ENCODE measurements at regions not wholly inside any gene's neighbourhood (a gene's known extent, or its start where the extent isn't known, plus 50 kb on each side); places are given as distances from the start of the nearest gene placed in this dataset.

DNA sequence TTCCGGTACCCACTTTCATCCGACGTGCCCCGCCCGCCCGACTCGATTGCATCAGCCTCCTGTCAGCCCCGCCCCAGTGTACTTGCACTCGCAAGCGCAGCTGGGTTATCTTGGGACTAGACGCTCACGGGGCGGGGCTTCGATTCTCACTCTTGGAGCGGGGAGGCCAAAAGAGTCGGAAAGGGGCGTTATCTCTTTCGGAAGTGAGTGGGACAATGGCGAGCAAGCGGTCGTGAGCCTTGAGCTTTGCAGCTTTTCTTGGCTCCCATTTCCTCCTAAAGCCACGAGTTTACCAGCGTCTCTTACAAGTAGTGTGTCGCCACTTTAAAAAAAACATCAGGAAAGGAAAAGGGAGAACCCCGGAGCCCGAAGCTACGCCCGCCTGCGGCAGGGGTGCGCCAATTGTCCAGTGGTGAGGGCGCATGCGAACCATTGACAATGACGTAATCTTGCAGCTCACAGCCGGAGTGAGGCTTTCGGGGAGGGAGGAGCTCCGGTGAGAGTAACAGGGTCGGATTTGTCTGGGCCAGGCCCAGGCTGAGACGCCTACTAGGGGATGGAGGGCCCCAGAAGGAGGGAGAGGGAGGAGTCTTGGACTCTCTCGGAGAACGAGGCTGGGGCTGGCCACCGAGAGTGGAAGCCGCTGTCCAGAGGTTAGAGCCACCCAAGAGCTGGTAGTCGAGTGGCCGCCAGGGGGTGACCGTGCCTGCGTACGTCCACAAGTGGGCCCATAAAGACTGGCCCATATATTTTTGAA lies 109.5 kb downstream of the GNL3L start:
- no peaks in the 10 kb centered on the region for H3F3A ChIP-seq (ENCODE audit: control insufficient read depth, insufficient read depth)
- no peaks in the 10 kb centered on the region for H3K9me2 ChIP-seq (replicated peaks; ENCODE audit: control insufficient read depth, low read length)
- H4K20me1 ChIP-seq (ENCODE audit: control insufficient read depth, insufficient read depth, low read depth, low read length), result no peaks in the 10 kb centered on the region
- H3K4me2 ChIP-seq (ENCODE audit: low read length), result peak overlapping the region; percentile 71
- peaks cover 19% of the 10 kb centered on the region for H3K4me1 ChIP-seq (ENCODE audit: control insufficient read depth, low read length)
- H3K27me3 ChIP-seq (ENCODE audit: control insufficient read depth, low read length), result no peaks in the 10 kb centered on the region
- no peaks in the 10 kb centered on the region for H3K9me3 ChIP-seq (ENCODE audit: control insufficient read depth, insufficient read depth, low read length)
- peak overlapping the region; percentile 75 for H3K4me3 ChIP-seq (ENCODE audit: low read length)
- H3K27ac ChIP-seq (ENCODE audit: low read depth, low read length), result peak overlapping the region; percentile 77
- H3K36me3 ChIP-seq (ENCODE audit: control insufficient read depth, low read length), result no peaks in the 10 kb centered on the region
- TF ChIP-seq, protein P1, sequence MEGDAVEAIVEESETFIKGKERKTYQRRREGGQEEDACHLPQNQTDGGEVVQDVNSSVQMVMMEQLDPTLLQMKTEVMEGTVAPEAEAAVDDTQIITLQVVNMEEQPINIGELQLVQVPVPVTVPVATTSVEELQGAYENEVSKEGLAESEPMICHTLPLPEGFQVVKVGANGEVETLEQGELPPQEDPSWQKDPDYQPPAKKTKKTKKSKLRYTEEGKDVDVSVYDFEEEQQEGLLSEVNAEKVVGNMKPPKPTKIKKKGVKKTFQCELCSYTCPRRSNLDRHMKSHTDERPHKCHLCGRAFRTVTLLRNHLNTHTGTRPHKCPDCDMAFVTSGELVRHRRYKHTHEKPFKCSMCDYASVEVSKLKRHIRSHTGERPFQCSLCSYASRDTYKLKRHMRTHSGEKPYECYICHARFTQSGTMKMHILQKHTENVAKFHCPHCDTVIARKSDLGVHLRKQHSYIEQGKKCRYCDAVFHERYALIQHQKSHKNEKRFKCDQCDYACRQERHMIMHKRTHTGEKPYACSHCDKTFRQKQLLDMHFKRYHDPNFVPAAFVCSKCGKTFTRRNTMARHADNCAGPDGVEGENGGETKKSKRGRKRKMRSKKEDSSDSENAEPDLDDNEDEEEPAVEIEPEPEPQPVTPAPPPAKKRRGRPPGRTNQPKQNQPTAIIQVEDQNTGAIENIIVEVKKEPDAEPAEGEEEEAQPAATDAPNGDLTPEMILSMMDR (IDR thresholded peaks at IDR 0.05; ENCODE audit: low read depth, low read length, poor library complexity, severe bottlenecking), result peak; percentile 58
- no peak for TF ChIP-seq EZH2phosphoT487 (IDR thresholded peaks at IDR 0.05; ENCODE audit: borderline replicate concordance, low read length)
- no peaks in the 10 kb centered on the region for H3K79me2 ChIP-seq (ENCODE audit: control insufficient read depth, low read length)

DNA sequence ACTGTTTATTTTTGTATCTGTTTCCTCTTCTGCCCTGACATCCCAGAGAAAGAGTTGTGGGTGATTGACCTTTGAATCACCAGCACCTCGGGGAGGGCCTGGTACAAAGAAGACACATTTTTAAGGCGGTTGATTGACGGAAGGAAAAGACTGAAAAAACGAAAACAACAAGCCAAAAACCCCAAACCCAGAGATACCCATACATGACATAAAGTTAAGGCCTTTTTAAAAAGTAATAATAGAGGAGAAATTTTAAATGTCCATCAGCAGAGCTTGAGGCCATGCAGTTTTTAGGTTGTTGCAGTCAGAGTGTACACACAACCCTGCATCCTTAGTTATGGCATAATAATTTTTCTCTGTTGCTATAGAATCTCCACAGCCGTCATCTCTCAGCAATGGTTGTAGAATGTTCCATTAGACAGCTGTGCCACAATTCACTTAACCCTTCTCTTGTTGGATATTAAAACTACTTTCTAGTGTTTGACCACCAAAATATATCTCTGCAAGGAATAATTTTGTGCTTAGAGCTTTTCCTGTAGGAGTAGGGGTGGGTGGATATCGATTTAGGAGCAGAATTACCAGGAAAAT lies 110.2 kb downstream of the GNL3L start:
- peak overlapping the region; percentile 71 for H3K4me2 ChIP-seq (ENCODE audit: low read length)
- peaks cover 19% of the 10 kb centered on the region for H3K4me1 ChIP-seq (ENCODE audit: control insufficient read depth, low read length)
- peak overlapping the region; percentile 77 for H3K27ac ChIP-seq (ENCODE audit: low read depth, low read length)
- peak overlapping the region; percentile 75 for H3K4me3 ChIP-seq (ENCODE audit: low read length)
- H3K36me3 ChIP-seq (ENCODE audit: control insufficient read depth, low read length), result no peaks in the 10 kb centered on the region
- no peaks in the 10 kb centered on the region for H3F3A ChIP-seq (ENCODE audit: control insufficient read depth, insufficient read depth)
- H3K79me2 ChIP-seq (ENCODE audit: control insufficient read depth, low read length), result no peaks in the 10 kb centered on the region
- H4K20me1 ChIP-seq (ENCODE audit: control insufficient read depth, insufficient read depth, low read depth, low read length), result no peaks in the 10 kb centered on the region
- H3K9me2 ChIP-seq (replicated peaks; ENCODE audit: control insufficient read depth, low read length), result no peaks in the 10 kb centered on the region
- TF ChIP-seq, protein P1 (IDR thresholded peaks at IDR 0.05; ENCODE audit: low read depth, low read length, poor library complexity, severe bottlenecking), result no peak
- TF ChIP-seq EZH2phosphoT487 (IDR thresholded peaks at IDR 0.05; ENCODE audit: borderline replicate concordance, low read length), result no peak
- H3K27me3 ChIP-seq (ENCODE audit: control insufficient read depth, low read length), result no peaks in the 10 kb centered on the region
- no peaks in the 10 kb centered on the region for H3K9me3 ChIP-seq (ENCODE audit: control insufficient read depth, insufficient read depth, low read length)

DNA sequence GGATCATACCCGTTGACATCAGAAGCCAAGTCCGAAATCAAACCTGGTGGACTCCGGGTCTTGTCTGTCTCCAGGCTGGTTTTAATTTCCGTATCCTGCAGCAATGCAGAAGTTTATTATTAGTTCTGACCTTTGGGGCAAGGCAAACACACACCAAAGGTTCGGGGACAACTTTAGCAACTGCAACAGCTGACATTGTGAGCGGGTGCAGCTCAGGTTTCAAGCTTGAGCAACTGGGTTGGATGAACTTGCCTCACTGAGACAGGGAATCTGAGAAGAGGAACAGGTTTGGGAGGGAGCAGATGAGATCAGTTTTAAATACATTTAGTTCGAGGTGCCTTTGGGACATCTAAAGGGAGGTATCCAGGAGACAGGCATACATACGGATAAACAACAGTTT lies 110.7 kb downstream of the GNL3L start:
- Histone ChIP-seq H3K36me3 (ENCODE audit: control insufficient read depth, low read length) (no peaks in the 10 kb centered on the region), H3K27ac (ENCODE audit: low read depth, low read length) (0 out of 2 replicates have a peak overlapping the region, but pooled peaks have one; percentile 77), H3K4me3 (ENCODE audit: low read length) (peak overlapping the region; percentile 75; the same call in 1 of the 2 replicates), H3K9me3 (ENCODE audit: control insufficient read depth, insufficient read depth, low read length) (no peaks in the 10 kb centered on the region), H4K20me1 (ENCODE audit: control insufficient read depth, insufficient read depth, low read depth, low read length) (no peaks in the 10 kb centered on the region), H3K4me2 (ENCODE audit: low read length) (peak overlapping the region; percentile 71), H3K27me3 (ENCODE audit: control insufficient read depth, low read length) (no peaks in the 10 kb centered on the region), H3K9me2 (replicated peaks; ENCODE audit: control insufficient read depth, low read length) (no peaks in the 10 kb centered on the region), H3K79me2 (ENCODE audit: control insufficient read depth, low read length) (no peaks in the 10 kb centered on the region), H3K4me1 (ENCODE audit: control insufficient read depth, low read length) (peaks cover 19% of the 10 kb centered on the region), H3F3A (ENCODE audit: control insufficient read depth, insufficient read depth) (no peaks in the 10 kb centered on the region)
- TF ChIP-seq EZH2phosphoT487 (IDR thresholded peaks at IDR 0.05; ENCODE audit: borderline replicate concordance, low read length), result no peak
- TF ChIP-seq, protein P1 (IDR thresholded peaks at IDR 0.05; ENCODE audit: low read depth, low read length, poor library complexity, severe bottlenecking), result no peak
